NCI-H2227 treated with DMSO at 0.1 percent for 48 hours (cell line): ENCODE measurements at regions not wholly inside any gene's neighbourhood (a gene's known extent, or its start where the extent isn't known, plus 50 kb on each side); places are given as distances from the start of the nearest gene placed in this dataset.
"Not testable (repeated sequence)": the region's sequence is repeated elsewhere in the genome, so short reads cannot be mapped to it uniquely, and the experiment has no call there.

ENCODE experiments used
- DNase-seq: peaks from one replicate; lab custom pipeline; 2025; lab: John Stamatoyannopoulos, UW

- no peak for DNase-seq
Measured at GRCh38 chr1:229924639-229925038, 142.4 kb upstream of the GALNT2 start.

- DNase-seq, result no peak
Measured at GRCh38 chr1:229928767-229929166, 138.3 kb upstream of the GALNT2 start.

GRCh38 chr1:229931751-229932150 is 135.3 kb upstream of the GALNT2 start:
- DNase-seq, result not testable (repeated sequence)

- not testable (repeated sequence) for DNase-seq
Measured at GRCh38 chr1:229935157-229935556, 131.9 kb upstream of the GALNT2 start.

- DNase-seq, result no peak
Measured at GRCh38 chr1:229938551-229938950, 128.5 kb upstream of the GALNT2 start.

- DNase-seq, result no peak
Measured at GRCh38 chr1:229940684-229941083, 126.4 kb upstream of the GALNT2 start.

GRCh38 chr1:229941160-229941559 is 125.9 kb upstream of the GALNT2 start:
- no peak for DNase-seq

- no peak for DNase-seq
Measured at GRCh38 chr1:229941831-229942230, 125.2 kb upstream of the GALNT2 start.

- DNase-seq, result no peak
Measured at GRCh38 chr1:229942501-229942900, 124.5 kb upstream of the GALNT2 start.

- no peak for DNase-seq
Measured at GRCh38 chr1:229943148-229943714, 123.8 kb upstream of the GALNT2 start.

GRCh38 chr1:229943988-229944743 is 122.9 kb upstream of the GALNT2 start:
- DNase-seq, result no peak

- no peak for DNase-seq
Measured at GRCh38 chr1:229945795-229946194, 121.2 kb upstream of the GALNT2 start.

- no peak for DNase-seq
Measured at GRCh38 chr1:229947968-229948367, 119.1 kb upstream of the GALNT2 start.

- DNase-seq, result no peak
Measured at GRCh38 chr1:229948438-229948837, 118.6 kb upstream of the GALNT2 start.

- DNase-seq, result no peak
Measured at GRCh38 chr1:229949500-229949899, 117.5 kb upstream of the GALNT2 start.

- no peak for DNase-seq
Measured at GRCh38 chr1:229950020-229950419, 117.0 kb upstream of the GALNT2 start.

GRCh38 chr1:229950908-229951307 is 116.1 kb upstream of the GALNT2 start:
- no peak for DNase-seq

- no peak for DNase-seq
Measured at GRCh38 chr1:229951856-229952534, 115.0 kb upstream of the GALNT2 start.

- DNase-seq, result no peak
Measured at GRCh38 chr1:229952670-229953520, 114.1 kb upstream of the GALNT2 start.

GRCh38 chr1:229953736-229954326 is 113.2 kb upstream of the GALNT2 start:
- no peak for DNase-seq

- DNase-seq, result no peak
Measured at GRCh38 chr1:229964281-229964680, 102.8 kb upstream of the GALNT2 start.

GRCh38 chr1:229970714-229971113 is 96.3 kb upstream of the GALNT2 start:
- no peak for DNase-seq
